ENCODE measurements at regions not wholly inside any gene's neighbourhood (a gene's known extent, or its start where the extent isn't known, plus 50 kb on each side); places are given as distances from the start of the nearest gene placed in this dataset.

GRCh38 chr4:24668956-24669355 lies 84.6 kb upstream of the DHX15 start:
- TF ChIP-seq POLR2A (IDR thresholded peaks at IDR 0.05) (no peak), POLR2AphosphoS5 (IDR thresholded peaks at IDR 0.05) (no peak), CTCF (IDR thresholded peaks at IDR 0.05) (no peak)

All from transverse colon (tissue), 4 donors.